ELF-1 (cell line): ENCODE measurements at regions not wholly inside any gene's neighbourhood (a gene's known extent, or its start where the extent isn't known, plus 50 kb on each side); places are given as distances from the start of the nearest gene placed in this dataset.
A peak's percentile ranks its signal among the peaks of the same experiment; 100 is the strongest.

Experiments
- DNase-seq: peaks from one replicate; pipeline ENCODE4 v3.0.0-alpha.2; 2016; ENCODE audit warnings: low read depth, low spot score

GRCh38 chr5:2335733-2336515, 415.6 kb downstream of the IRX2 start:
- peak; percentile 20 for DNase-seq

- DNase-seq = peak; percentile 9
Measured at GRCh38 chr5:2335125-2335732, 416.2 kb downstream of the IRX2 start.

GRCh38 chr5:2334719-2335118, 416.8 kb downstream of the IRX2 start:
- peak; percentile 73 for DNase-seq

GRCh38 chr5:2333291-2333690, 418.2 kb downstream of the IRX2 start:
- DNase-seq = no peak

- no peak for DNase-seq
Measured at GRCh38 chr5:2332521-2332920, 419.0 kb downstream of the IRX2 start.

- no peak for DNase-seq
Measured at GRCh38 chr5:2330325-2331130, 420.9 kb downstream of the IRX2 start.

GRCh38 chr5:2329741-2330140, 421.7 kb downstream of the IRX2 start:
- DNase-seq = peak; percentile 6

- DNase-seq = no peak
Measured at GRCh38 chr5:2326601-2327000, 424.9 kb downstream of the IRX2 start.

- DNase-seq = no peak
Measured at GRCh38 chr5:2324788-2325187, 426.7 kb downstream of the IRX2 start.

GRCh38 chr5:2320611-2321010, 430.9 kb downstream of the IRX2 start:
- DNase-seq = no peak

GRCh38 chr5:2317540-2317939, 433.9 kb downstream of the IRX2 start:
- no peak for DNase-seq

- no peak for DNase-seq
Measured at GRCh38 chr5:2311851-2312250, 429.1 kb upstream of the IRX4 start.

- DNase-seq = no peak
Measured at GRCh38 chr5:2310946-2311345, 428.2 kb upstream of the IRX4 start.

- DNase-seq = no peak
Measured at GRCh38 chr5:2307631-2308030, 424.9 kb upstream of the IRX4 start.

- no peak for DNase-seq
Measured at GRCh38 chr5:2306711-2307110, 424.0 kb upstream of the IRX4 start.

- DNase-seq = no peak
Measured at GRCh38 chr5:2303431-2304100, 420.8 kb upstream of the IRX4 start.

GRCh38 chr5:2302169-2302568, 419.4 kb upstream of the IRX4 start:
- no peak for DNase-seq

- DNase-seq = no peak
Measured at GRCh38 chr5:2300861-2301574, 418.3 kb upstream of the IRX4 start.

- DNase-seq = no peak
Measured at GRCh38 chr5:2300421-2300820, 417.7 kb upstream of the IRX4 start.

- peak; percentile 55 for DNase-seq
Measured at GRCh38 chr5:2299388-2300220, 416.9 kb upstream of the IRX4 start.
